Mammary epithelial cell (primary cell): ENCODE measurements at regions not wholly inside any gene's neighbourhood (a gene's known extent, or its start where the extent isn't known, plus 50 kb on each side); places are given as distances from the start of the nearest gene placed in this dataset.
"Not testable (repeated sequence)": the region's sequence is repeated elsewhere in the genome, so short reads cannot be mapped to it uniquely, and the experiment has no call there.

ENCODE experiments used
- EZH2 ChIP-seq: IDR thresholded peaks from 2 replicates; pipeline ENCODE4 v1.6.1; 2012; ENCODE audit warnings: low read length, inconsistent platforms, borderline replicate concordance
- TF ChIP-seq, protein P1 (sequence below), 2 donors: IDR thresholded peaks in 1 of 2; conservative IDR thresholded peaks in 1 of 2; 2 replicates each; pipeline ENCODE4 v1.5.1; 2011 to 2012; ENCODE audit warnings: inconsistent platforms in 2 of 2, low read length in 2 of 2, mild to moderate bottlenecking in 2 of 2, control low read depth in 1 of 2, low read depth in 1 of 2; ENCODE audit not compliant: insufficient read depth in 1 of 2; ENCODE audit errors: extremely low read depth in 1 of 2

DNA sequence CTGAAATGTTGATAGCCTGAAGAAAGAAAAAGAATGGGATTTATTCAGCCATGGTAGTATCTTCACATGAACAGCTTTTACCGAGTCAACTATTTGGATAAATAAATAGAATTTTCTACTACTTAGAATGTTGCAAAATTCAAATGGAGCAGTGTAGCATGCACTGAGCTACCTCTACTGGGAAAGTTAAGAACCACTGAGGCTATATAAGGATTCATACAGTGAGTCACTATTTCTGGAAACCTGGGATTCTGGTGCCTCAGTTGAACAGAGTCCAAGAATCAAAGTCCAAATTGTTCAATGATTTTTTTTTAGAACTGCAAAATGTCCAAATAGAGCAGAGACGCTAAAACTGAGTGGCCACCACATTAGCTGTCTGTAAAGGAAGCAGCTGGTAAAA, 286.5 kb downstream of the RPIA start:
- TF ChIP-seq, protein P1, sequence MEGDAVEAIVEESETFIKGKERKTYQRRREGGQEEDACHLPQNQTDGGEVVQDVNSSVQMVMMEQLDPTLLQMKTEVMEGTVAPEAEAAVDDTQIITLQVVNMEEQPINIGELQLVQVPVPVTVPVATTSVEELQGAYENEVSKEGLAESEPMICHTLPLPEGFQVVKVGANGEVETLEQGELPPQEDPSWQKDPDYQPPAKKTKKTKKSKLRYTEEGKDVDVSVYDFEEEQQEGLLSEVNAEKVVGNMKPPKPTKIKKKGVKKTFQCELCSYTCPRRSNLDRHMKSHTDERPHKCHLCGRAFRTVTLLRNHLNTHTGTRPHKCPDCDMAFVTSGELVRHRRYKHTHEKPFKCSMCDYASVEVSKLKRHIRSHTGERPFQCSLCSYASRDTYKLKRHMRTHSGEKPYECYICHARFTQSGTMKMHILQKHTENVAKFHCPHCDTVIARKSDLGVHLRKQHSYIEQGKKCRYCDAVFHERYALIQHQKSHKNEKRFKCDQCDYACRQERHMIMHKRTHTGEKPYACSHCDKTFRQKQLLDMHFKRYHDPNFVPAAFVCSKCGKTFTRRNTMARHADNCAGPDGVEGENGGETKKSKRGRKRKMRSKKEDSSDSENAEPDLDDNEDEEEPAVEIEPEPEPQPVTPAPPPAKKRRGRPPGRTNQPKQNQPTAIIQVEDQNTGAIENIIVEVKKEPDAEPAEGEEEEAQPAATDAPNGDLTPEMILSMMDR (conservative IDR thresholded peaks at IDR 0.05 in 1 of 2, IDR thresholded peaks at IDR 0.05 in 1 of 2; ENCODE audit: extremely low read depth in 1 of 2, insufficient read depth in 1 of 2, low read depth in 1 of 2, low read length in 2 of 2) = not testable (repeated sequence)
- not testable (repeated sequence) for TF ChIP-seq EZH2
